GM23248 (cell line): ENCODE measurements at regions not wholly inside any gene's neighbourhood (a gene's known extent, or its start where the extent isn't known, plus 50 kb on each side); places are given as distances from the start of the nearest gene placed in this dataset.

Source experiments
- EZH2 ChIP-seq: fragments of 200-600 bp; sonication (generic); IDR thresholded peaks from 2 replicates; pipeline ENCODE4 v1.6.1; 2018; ENCODE audit warnings: antibody characterized with exemption, mild to moderate bottlenecking; ENCODE audit not compliant: insufficient read depth, poor library complexity, severe bottlenecking
- EZH2phosphoT487 ChIP-seq: fragments of 200-600 bp; sonication (generic); IDR thresholded peaks from 2 replicates; pipeline ENCODE4 v1.6.1; 2018; ENCODE audit warnings: antibody characterized with exemption, moderate library complexity, mild to moderate bottlenecking, low read depth; ENCODE audit not compliant: insufficient read depth

DNA sequence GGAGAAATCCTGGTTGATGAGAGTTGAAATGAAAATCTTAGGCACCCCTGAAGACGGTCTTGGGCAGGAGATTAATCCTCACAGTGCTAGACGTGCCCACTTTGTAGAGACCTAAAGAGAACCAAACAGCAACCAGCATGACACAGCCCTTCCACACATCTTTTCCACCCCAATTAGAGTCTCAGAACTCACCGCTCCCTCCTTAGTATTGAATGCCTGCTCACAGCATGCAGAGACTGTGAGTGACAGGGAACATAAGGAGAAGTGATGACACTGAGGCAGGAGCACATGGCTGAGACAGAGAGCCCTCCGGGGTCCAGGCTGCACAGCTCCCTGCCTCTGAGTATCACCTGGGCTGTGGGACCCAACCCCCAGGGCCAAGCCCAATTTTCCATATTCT is 367.6 kb downstream of the EIPR1 start:
- TF ChIP-seq EZH2 (no peak), EZH2phosphoT487 (no peak)
